Suprapubic skin (tissue), 3 donors: ENCODE measurements at regions not wholly inside any gene's neighbourhood (a gene's known extent, or its start where the extent isn't known, plus 50 kb on each side); places are given as distances from the start of the nearest gene placed in this dataset.

ENCODE experiments used
- POLR2AphosphoS5 ChIP-seq, 3 donors: sonication (generic); formaldehyde crosslinking; IDR thresholded peaks; one replicate each; pipeline ENCODE4 v1.6.1; 2017; ENCODE audit warnings: antibody characterized with exemption in 3 of 3
- TF ChIP-seq, protein P1 (sequence below), 2 donors: fragments of 200-600 bp in 1 of 2; fragments of 450-650 bp in 1 of 2; sonication (generic) in 1 of 2; IDR thresholded peaks; one replicate each; pipeline ENCODE4 v1.5.1; 2016 to 2019; ENCODE audit warnings: antibody characterized with exemption in 2 of 2, mild to moderate bottlenecking in 1 of 2, moderate library complexity in 1 of 2

DNA sequence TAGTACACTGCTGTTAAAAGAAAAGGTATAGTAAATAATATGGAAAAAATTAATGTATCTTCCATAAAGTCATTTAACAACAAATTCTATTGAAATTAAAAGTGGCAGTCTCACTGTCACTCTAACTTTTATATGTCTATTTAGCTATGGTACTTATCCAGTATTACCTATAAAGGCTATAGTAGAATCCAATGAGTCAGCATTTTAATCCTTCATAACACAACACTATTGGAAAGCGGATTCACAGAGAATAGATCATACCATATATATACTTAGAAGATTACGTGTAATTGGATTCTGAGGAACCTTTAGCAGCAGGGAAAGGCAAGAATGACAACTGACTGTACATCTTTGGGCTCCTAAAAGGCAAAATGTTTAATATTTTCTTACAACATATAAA, 1942.6 kb downstream of the PCDH7 start:
- TF ChIP-seq, protein P1, sequence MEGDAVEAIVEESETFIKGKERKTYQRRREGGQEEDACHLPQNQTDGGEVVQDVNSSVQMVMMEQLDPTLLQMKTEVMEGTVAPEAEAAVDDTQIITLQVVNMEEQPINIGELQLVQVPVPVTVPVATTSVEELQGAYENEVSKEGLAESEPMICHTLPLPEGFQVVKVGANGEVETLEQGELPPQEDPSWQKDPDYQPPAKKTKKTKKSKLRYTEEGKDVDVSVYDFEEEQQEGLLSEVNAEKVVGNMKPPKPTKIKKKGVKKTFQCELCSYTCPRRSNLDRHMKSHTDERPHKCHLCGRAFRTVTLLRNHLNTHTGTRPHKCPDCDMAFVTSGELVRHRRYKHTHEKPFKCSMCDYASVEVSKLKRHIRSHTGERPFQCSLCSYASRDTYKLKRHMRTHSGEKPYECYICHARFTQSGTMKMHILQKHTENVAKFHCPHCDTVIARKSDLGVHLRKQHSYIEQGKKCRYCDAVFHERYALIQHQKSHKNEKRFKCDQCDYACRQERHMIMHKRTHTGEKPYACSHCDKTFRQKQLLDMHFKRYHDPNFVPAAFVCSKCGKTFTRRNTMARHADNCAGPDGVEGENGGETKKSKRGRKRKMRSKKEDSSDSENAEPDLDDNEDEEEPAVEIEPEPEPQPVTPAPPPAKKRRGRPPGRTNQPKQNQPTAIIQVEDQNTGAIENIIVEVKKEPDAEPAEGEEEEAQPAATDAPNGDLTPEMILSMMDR (IDR thresholded peaks at IDR 0.05): no peak
- TF ChIP-seq POLR2AphosphoS5 (IDR thresholded peaks at IDR 0.05): no peak
